Prostate gland (tissue), 2 donors: ENCODE measurements at regions not wholly inside any gene's neighbourhood (a gene's known extent, or its start where the extent isn't known, plus 50 kb on each side); places are given as distances from the start of the nearest gene placed in this dataset.

ENCODE experiments used
- CTCF ChIP-seq, 4 experiments: fragments of 200-600 bp in 2 of 4; fragments of 450-650 bp in 2 of 4; sonication (generic) in 2 of 4; IDR thresholded peaks; 1 replicate in 3 of 4; 2 replicates in 1 of 4; pipeline ENCODE4 v1.5.1; 2016 to 2019; ENCODE audit warnings: antibody characterized with exemption in 4 of 4, mild to moderate bottlenecking in 2 of 4, moderate library complexity in 2 of 4
- POLR2A ChIP-seq: fragments of 450-650 bp; IDR thresholded peaks from one replicate; pipeline ENCODE4 v1.6.1; 2016; ENCODE audit warnings: antibody characterized with exemption, mild to moderate bottlenecking
- POLR2AphosphoS5 ChIP-seq: sonication (generic); formaldehyde crosslinking; IDR thresholded peaks from one replicate; pipeline ENCODE4 v1.6.1; 2017; ENCODE audit warnings: antibody characterized with exemption

DNA sequence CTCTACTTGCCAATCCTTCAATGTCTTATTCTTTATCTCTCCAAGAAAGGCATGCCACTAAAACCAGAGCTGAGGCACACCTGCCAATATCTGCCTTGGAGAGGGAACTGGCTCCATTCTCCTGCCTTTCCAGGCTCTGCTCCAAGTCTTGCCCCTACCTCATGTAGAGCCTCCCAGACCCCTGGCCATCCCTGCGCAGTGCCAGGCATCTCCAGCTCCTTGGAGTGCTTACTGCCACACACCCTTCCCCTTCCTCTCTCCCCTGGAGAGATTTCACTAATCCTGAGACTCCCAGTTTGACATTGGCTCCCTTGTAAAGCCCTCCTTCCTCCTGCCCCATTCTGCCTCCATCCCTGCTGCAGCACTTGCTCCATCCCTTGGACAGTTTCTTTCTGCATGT lies 255.2 kb upstream of the ZMIZ1 start:
- no peak for TF ChIP-seq CTCF (IDR thresholded peaks at IDR 0.05)
- TF ChIP-seq POLR2A, result no peak
- TF ChIP-seq POLR2AphosphoS5, result no peak
